Mesenchymal stem cell (in vitro differentiated cells and primary cell): ENCODE measurements at regions not wholly inside any gene's neighbourhood (a gene's known extent, or its start where the extent isn't known, plus 50 kb on each side); places are given as distances from the start of the nearest gene placed in this dataset.
A peak's percentile ranks its signal among the peaks of the same experiment; 100 is the strongest.

Experiments used
- DNase-seq: peaks from one replicate; pipeline ENCODE4 v3.0.0-alpha.2; 2013
- H2AFZ ChIP-seq: one replicate; pipeline ENCODE4 v1.6.1; 2013; ENCODE audit warnings: low read depth, mild to moderate bottlenecking, control low read depth, inconsistent platforms, low read length, moderate library complexity
- H2AK5ac ChIP-seq: 2 replicates; pipeline ENCODE4 v1.6.1; 2013; ENCODE audit warnings: low read length, moderate library complexity, mild to moderate bottlenecking, inconsistent platforms; ENCODE audit not compliant: severe bottlenecking
- H2BK120ac ChIP-seq: one replicate; pipeline ENCODE4 v1.6.1; 2013; ENCODE audit warnings: low read depth, mild to moderate bottlenecking, inconsistent platforms, low read length, moderate library complexity
- H2BK12ac ChIP-seq, 2 experiments: one replicate each; pipeline ENCODE4 v1.6.1; 2013; ENCODE audit warnings: inconsistent platforms in 2 of 2, low read length in 2 of 2, mild to moderate bottlenecking in 2 of 2, moderate library complexity in 2 of 2, control low read depth in 1 of 2
- H2BK15ac ChIP-seq: one replicate; pipeline ENCODE4 v1.6.1; 2013; ENCODE audit warnings: mild to moderate bottlenecking, low read depth, inconsistent platforms; ENCODE audit not compliant: poor library complexity, severe bottlenecking
- H2BK5ac ChIP-seq: 2 replicates; pipeline ENCODE4 v1.6.1; 2013; ENCODE audit warnings: low read depth, mild to moderate bottlenecking, low read length, control low read depth, inconsistent platforms; ENCODE audit not compliant: poor library complexity, severe bottlenecking
- H3K14ac ChIP-seq, 2 experiments: one replicate each; pipeline ENCODE4 v1.6.1; 2013; ENCODE audit warnings: inconsistent platforms in 2 of 2, low read length in 2 of 2, control low read depth in 1 of 2, mild to moderate bottlenecking in 1 of 2, moderate library complexity in 1 of 2
- H3K18ac ChIP-seq, 2 experiments: one replicate each; pipeline ENCODE4 v1.6.1; 2013; ENCODE audit warnings: inconsistent platforms in 2 of 2, low read length in 2 of 2, control low read depth in 1 of 2, low read depth in 1 of 2, mild to moderate bottlenecking in 1 of 2
- H3K23ac ChIP-seq, 2 experiments: one replicate each; pipeline ENCODE4 v1.6.1; 2013; ENCODE audit warnings: inconsistent platforms in 2 of 2, low read length in 2 of 2, mild to moderate bottlenecking in 2 of 2, moderate library complexity in 2 of 2, control low read depth in 1 of 2
- H3K27ac ChIP-seq: 2 replicates; pipeline ENCODE4 v1.5.1; 2013; ENCODE audit warnings: mild to moderate bottlenecking, moderate library complexity, low read length, control low read depth, inconsistent platforms; ENCODE audit not compliant: poor library complexity, severe bottlenecking
- H3K27me3 ChIP-seq, 2 experiments: 2 replicates each; pipeline versions ENCODE4 v1.6.1 to v1.7.0; 2013; ENCODE audit warnings: low read length in 2 of 2, mild to moderate bottlenecking in 2 of 2, moderate library complexity in 2 of 2, control low read depth in 1 of 2, inconsistent platforms in 1 of 2; ENCODE audit not compliant: control insufficient read depth in 1 of 2, insufficient read depth in 1 of 2
- H3K36me3 ChIP-seq, 2 experiments: 2 replicates each; pipeline versions ENCODE4 v1.6.1 to v1.7.0; 2013; ENCODE audit warnings: low read length in 2 of 2, control low read depth in 1 of 2, inconsistent platforms in 1 of 2, low read depth in 1 of 2, mild to moderate bottlenecking in 1 of 2; ENCODE audit not compliant: insufficient read depth in 2 of 2, control insufficient read depth in 1 of 2
- H3K4ac ChIP-seq, 2 experiments: one replicate each; pipeline ENCODE4 v1.6.1; 2013; ENCODE audit warnings: inconsistent platforms in 2 of 2, low read length in 2 of 2, mild to moderate bottlenecking in 2 of 2, moderate library complexity in 2 of 2, control low read depth in 1 of 2, low read depth in 1 of 2
- H3K4me1 ChIP-seq: 2 replicates; pipeline ENCODE4 v1.6.1; 2013; ENCODE audit warnings: low read depth, low read length, control low read depth; ENCODE audit not compliant: control insufficient read depth, insufficient read depth
- H3K4me2 ChIP-seq: 2 replicates; pipeline ENCODE4 v1.6.1; 2013; ENCODE audit warnings: low read length, mild to moderate bottlenecking, inconsistent platforms; ENCODE audit not compliant: poor library complexity, severe bottlenecking
- H3K4me3 ChIP-seq, 2 experiments: 2 replicates each; pipeline versions ENCODE4 v1.5.1 to v1.7.0; 2013; ENCODE audit warnings: low read length in 2 of 2, mild to moderate bottlenecking in 2 of 2, control low read depth in 1 of 2, low read depth in 1 of 2; ENCODE audit not compliant: insufficient read depth in 1 of 2
- H3K79me1 ChIP-seq: replicated peaks from 2 replicates; pipeline ENCODE4 v1.6.1; 2013; ENCODE audit warnings: mild to moderate bottlenecking, control low read depth, low read length, inconsistent platforms; ENCODE audit not compliant: poor library complexity, severe bottlenecking
- H3K9ac ChIP-seq: 2 replicates; pipeline ENCODE4 v1.7.0; 2013; ENCODE audit warnings: mild to moderate bottlenecking, low read length, moderate library complexity
- H3K9me3 ChIP-seq: 2 replicates; pipeline ENCODE4 v1.7.0; 2013; ENCODE audit warnings: mild to moderate bottlenecking, low read length; ENCODE audit not compliant: control insufficient read depth
- H4K8ac ChIP-seq: one replicate; pipeline ENCODE4 v1.6.1; 2013; ENCODE audit warnings: inconsistent platforms, mild to moderate bottlenecking, low read length, moderate library complexity
- H4K91ac ChIP-seq: one replicate; pipeline ENCODE4 v1.6.1; 2013; ENCODE audit warnings: mild to moderate bottlenecking, low read length, inconsistent platforms
- WGBS: methylation state at CpG from one replicate; pipeline ENCODE4 v1.1.7; 2013; ENCODE audit warnings: mixed read lengths; 5-methylcytosine and 5-hydroxymethylcytosine counted together

DNA sequence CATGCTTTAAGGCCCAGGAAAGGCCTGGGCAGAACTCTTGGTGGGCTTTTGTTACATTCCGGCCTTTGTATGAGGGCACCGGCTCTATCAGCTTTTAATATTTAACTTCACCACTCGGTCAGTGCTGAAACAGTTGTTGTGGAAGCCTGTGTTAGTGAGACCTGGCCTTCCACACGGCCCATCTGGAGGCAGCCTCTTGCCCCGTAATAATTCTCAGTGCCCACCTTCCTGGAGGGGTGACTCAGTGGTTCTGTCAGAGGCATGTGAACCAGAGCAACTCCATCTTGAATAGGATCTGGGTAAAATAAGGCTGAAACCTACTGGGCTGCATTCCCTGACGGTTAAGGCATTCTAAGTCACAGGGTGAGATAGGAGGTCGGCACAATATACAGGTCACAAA lies 162.0 kb upstream of the STS start:
- no peak overlapping the region for H3K4me3 ChIP-seq
- no peak overlapping the region for H2BK120ac ChIP-seq
- H3K9me3 ChIP-seq: peaks cover 8% of the 10 kb centered on the region
- H3K27me3 ChIP-seq: no peaks in the 10 kb centered on the region
- DNase-seq: no peak
- H3K4me2 ChIP-seq: no peak overlapping the region
- 88% methylated on average over 4 of the region's 7 CpGs for WGBS
- H2BK5ac ChIP-seq: no peak overlapping the region
- H3K36me3 ChIP-seq: no peaks in the 10 kb centered on the region
- no peak overlapping the region for H2BK12ac ChIP-seq
- H2AK5ac ChIP-seq: no peak overlapping the region
- H3K4ac ChIP-seq: no peak overlapping the region
- no peak overlapping the region for H3K23ac ChIP-seq
- H3K4me1 ChIP-seq: no peaks in the 10 kb centered on the region
- H4K91ac ChIP-seq: no peak overlapping the region
- no peak overlapping the region for H4K8ac ChIP-seq
- no peak overlapping the region for H3K27ac ChIP-seq
- no peak overlapping the region for H3K9ac ChIP-seq
- no peak overlapping the region for H3K18ac ChIP-seq
- no peak overlapping the region for H2BK15ac ChIP-seq
- no peak overlapping the region for H2AFZ ChIP-seq
- no peaks in the 10 kb centered on the region for H3K79me1 ChIP-seq
- H3K14ac ChIP-seq: no peak overlapping the region

DNA sequence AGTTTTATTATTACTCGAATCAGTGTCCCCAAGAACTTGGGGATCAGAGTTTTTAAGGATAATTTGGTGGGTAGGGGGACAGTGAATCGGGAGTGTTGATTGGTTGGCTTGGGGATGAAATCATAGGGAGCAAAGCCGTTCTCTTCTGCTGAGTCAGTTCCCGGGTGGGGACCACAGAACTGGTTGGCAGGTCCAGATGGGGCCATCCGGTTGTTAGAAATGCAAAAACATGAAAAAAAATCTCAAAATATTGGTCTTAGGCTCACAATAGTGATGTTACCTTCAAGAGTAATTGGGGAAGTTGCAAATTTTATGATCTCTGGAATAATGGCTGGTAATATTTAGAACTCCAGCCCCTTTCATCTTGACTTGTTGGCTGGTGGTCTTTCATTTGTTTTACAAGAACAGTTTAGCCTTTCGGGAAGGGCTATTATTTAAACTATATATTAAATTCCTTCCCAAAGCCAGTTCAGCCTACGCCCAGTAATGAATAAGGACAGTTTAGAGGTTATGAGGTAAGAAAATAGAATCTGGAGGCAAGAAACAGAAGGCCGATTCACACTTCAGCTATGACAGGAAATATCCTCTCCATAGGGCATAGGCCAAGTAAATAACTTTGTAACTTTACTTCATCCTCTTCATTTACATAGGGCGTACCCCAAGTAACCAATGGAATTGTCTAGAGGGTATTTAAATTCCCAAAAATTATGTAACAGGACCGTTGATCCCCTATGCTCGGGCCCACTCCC lies 164.1 kb upstream of the STS start:
- H2BK12ac ChIP-seq: no peak overlapping the region
- no peak overlapping the region for H2AFZ ChIP-seq
- no peak overlapping the region for H2BK5ac ChIP-seq
- no peak overlapping the region for H3K4ac ChIP-seq
- DNase-seq: peak; percentile 11
- H3K9ac ChIP-seq: no peak overlapping the region
- WGBS: 80% methylated on average over 6 of the region's 11 CpGs
- no peaks in the 10 kb centered on the region for H3K36me3 ChIP-seq
- H3K9me3 ChIP-seq: peaks cover 4% of the 10 kb centered on the region
- H3K18ac ChIP-seq: no peak overlapping the region
- H3K4me2 ChIP-seq: no peak overlapping the region
- no peaks in the 10 kb centered on the region for H3K4me1 ChIP-seq
- H3K23ac ChIP-seq: no peak overlapping the region
- H2BK15ac ChIP-seq: no peak overlapping the region
- H2BK120ac ChIP-seq: no peak overlapping the region
- H2AK5ac ChIP-seq: no peak overlapping the region
- no peak overlapping the region for H4K91ac ChIP-seq
- H3K79me1 ChIP-seq: no peaks in the 10 kb centered on the region
- H3K14ac ChIP-seq: no peak overlapping the region
- H3K27me3 ChIP-seq: no peaks in the 10 kb centered on the region
- no peak overlapping the region for H3K4me3 ChIP-seq
- no peak overlapping the region for H4K8ac ChIP-seq
- no peak overlapping the region for H3K27ac ChIP-seq

DNA sequence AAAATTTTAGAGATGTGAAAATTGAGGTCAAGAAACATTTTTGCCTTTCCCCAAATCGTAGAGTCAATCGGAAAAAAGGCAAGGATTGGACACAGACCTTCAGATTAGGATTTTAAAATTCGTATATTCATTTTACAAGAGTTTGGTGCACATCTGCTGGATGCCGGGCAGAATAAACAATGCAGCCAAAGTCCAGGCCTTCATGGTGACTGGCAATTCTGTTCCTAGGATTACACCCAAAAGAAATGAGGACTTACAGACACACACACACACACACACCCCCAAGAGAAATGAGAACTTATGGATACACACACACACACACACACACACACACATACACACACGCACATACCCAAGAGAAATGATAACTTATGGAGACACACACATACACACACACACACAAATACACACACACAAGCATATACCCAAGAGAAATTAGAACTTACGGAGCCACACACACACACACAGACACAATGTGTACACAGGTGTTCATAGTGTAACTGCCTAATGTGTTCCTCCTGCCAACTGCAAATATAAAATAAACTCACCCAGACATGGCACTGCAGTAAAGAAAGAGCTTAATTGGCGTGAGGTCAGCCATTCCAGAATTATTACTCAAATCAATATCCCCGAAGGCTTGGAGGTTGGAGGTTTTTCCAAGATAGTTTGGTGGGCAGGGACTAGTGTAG lies 165.7 kb upstream of the STS start:
- no peak overlapping the region for H2BK5ac ChIP-seq
- H3K4ac ChIP-seq: no peak overlapping the region
- H3K18ac ChIP-seq: no peak overlapping the region

DNA sequence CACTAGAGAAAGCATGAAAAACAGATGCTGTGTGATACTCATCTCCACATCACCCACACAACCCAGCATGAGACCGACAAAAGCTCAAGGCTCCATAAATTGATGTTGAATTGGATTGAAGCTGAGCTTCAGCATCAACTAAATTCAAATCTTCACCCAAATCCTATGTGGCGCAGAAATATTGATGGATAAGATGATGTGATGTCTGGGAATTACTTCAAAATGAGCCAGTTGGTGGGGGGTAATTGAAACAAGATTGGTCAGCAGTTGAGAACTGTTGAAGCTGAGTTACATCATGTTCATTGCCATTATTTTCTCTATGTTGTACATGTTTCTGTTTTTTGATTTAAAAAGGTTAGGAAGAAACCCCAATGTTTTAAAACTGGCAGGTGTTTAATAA lies 166.5 kb upstream of the STS start:
- Histone ChIP-seq H3K4me2 (no peak overlapping the region), H3K36me3 (no peaks in the 10 kb centered on the region), H2BK12ac (no peak overlapping the region), H3K4ac (no peak overlapping the region), H3K4me1 (no peaks in the 10 kb centered on the region), H4K8ac (no peak overlapping the region), H2BK15ac (no peak overlapping the region), H3K14ac (no peak overlapping the region), H2BK5ac (no peak overlapping the region), H3K18ac (no peak overlapping the region), H2AK5ac (no peak overlapping the region), H3K9me3 (peaks cover 9% of the 10 kb centered on the region), H3K27me3 (no peaks in the 10 kb centered on the region), H3K23ac (no peak overlapping the region), H3K79me1 (no peaks in the 10 kb centered on the region), H2AFZ (no peak overlapping the region), H4K91ac (no peak overlapping the region), H3K4me3 (no peak overlapping the region), H2BK120ac (no peak overlapping the region), H3K27ac (no peak overlapping the region), H3K9ac (no peak overlapping the region)
- WGBS: no CpG with 5 or more reads among the region's 2 CpGs
- no peak for DNase-seq

More for the DNA sequence above, 165.7 kb upstream of the STS start:
- Histone ChIP-seq H3K36me3 (no peaks in the 10 kb centered on the region), H3K14ac (no peak overlapping the region), H3K27me3 (no peaks in the 10 kb centered on the region), H3K4me3 (no peak overlapping the region), H3K9me3 (peaks cover 8% of the 10 kb centered on the region), H4K91ac (no peak overlapping the region), H3K27ac (no peak overlapping the region), H3K4me2 (no peak overlapping the region), H2BK15ac (no peak overlapping the region), H2AFZ (no peak overlapping the region), H2AK5ac (no peak overlapping the region), H2BK120ac (no peak overlapping the region), H4K8ac (no peak overlapping the region), H3K79me1 (no peaks in the 10 kb centered on the region), H3K23ac (no peak overlapping the region), H2BK12ac (no peak overlapping the region), H3K4me1 (no peaks in the 10 kb centered on the region), H3K9ac (no peak overlapping the region)
- no peak for DNase-seq
- 90% methylated on average over 6 of the region's 8 CpGs for WGBS
